Osteoblast (primary cell): ENCODE measurements at regions not wholly inside any gene's neighbourhood (a gene's known extent, or its start where the extent isn't known, plus 50 kb on each side); places are given as distances from the start of the nearest gene placed in this dataset.
A peak's percentile ranks its signal among the peaks of the same experiment; 100 is the strongest.

Experiments
- DNase-seq: peaks from one replicate; pipeline ENCODE4 v3.0.0; 2011; ENCODE audit warnings: low spot score, mixed read lengths; ENCODE audit not compliant: insufficient read length; ENCODE audit errors: missing footprints
- H2AFZ ChIP-seq: 2 replicates; pipeline ENCODE4 v1.6.0; 2011; ENCODE audit warnings: mild to moderate bottlenecking, low read length
- H3K27ac ChIP-seq: 2 replicates; pipeline ENCODE4 v1.5.1; 2011; ENCODE audit warnings: mild to moderate bottlenecking, low read depth, low read length, moderate library complexity
- H3K27me3 ChIP-seq: 2 replicates; pipeline ENCODE4 v1.6.0; 2012; ENCODE audit warnings: mild to moderate bottlenecking, control low read depth, inconsistent platforms, low read length, moderate library complexity; ENCODE audit not compliant: insufficient read depth
- H3K36me3 ChIP-seq: 2 replicates; pipeline ENCODE4 v1.5.1; 2011; ENCODE audit warnings: mild to moderate bottlenecking, low read length, control low read depth, moderate library complexity; ENCODE audit not compliant: insufficient read depth
- H3K4me1 ChIP-seq: 2 replicates; pipeline ENCODE4 v1.5.1; 2011; ENCODE audit warnings: mild to moderate bottlenecking, low read length, control low read depth, moderate library complexity; ENCODE audit not compliant: insufficient read depth
- H3K4me2 ChIP-seq: 2 replicates; pipeline ENCODE4 v1.6.0; 2011; ENCODE audit warnings: mild to moderate bottlenecking, low read length; ENCODE audit not compliant: insufficient read depth
- H3K4me3 ChIP-seq: fragments of 200-600 bp; sonication (generic); 3 replicates; pipeline ENCODE4 v1.5.1; 2012; ENCODE audit warnings: mild to moderate bottlenecking, low read length, inconsistent platforms; ENCODE audit not compliant: insufficient read depth
- H3K79me2 ChIP-seq: 2 replicates; pipeline ENCODE4 v1.6.0; 2012; ENCODE audit warnings: mild to moderate bottlenecking, low read length, control low read depth, inconsistent platforms; ENCODE audit not compliant: insufficient read depth
- H3K9me3 ChIP-seq: 2 replicates; pipeline ENCODE4 v1.5.1; 2011; ENCODE audit warnings: low read depth, low read length, control low read depth
- H4K20me1 ChIP-seq: 2 replicates; pipeline ENCODE4 v1.6.0; 2012; ENCODE audit warnings: mild to moderate bottlenecking, low read length, control low read depth; ENCODE audit not compliant: insufficient read depth
- TF ChIP-seq, protein P1 (sequence below): IDR thresholded peaks from 2 replicates; pipeline ENCODE4 v1.5.1; 2011; ENCODE audit warnings: mild to moderate bottlenecking, low read depth, low read length, moderate library complexity; ENCODE audit errors: extremely low read depth

DNA sequence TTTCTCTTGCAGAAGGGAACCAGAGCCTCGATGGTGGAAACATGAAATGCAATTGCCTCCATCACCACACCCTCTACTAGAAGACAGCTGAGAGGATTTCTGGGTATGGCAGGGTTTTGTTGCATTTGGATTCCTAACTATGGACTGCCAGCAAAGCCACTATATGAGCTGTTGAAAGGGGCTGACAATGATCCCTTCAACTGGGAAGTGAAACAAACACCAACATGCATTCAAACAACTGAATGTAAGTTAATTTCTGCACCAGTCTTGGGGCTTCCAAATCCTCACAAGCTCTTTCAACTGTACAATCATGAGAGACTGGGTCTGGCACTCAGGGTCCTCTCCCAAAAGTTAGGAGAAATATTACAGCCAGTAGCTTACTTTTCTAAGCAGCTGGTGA lies 116.7 kb upstream of the PLCL2 start:
- Histone ChIP-seq H4K20me1 (no peaks in the 10 kb centered on the region), H3K79me2 (no peaks in the 10 kb centered on the region), H3K27me3 (no peaks in the 10 kb centered on the region), H3K27ac (no peak overlapping the region), H3K4me1 (no peaks in the 10 kb centered on the region), H3K36me3 (no peaks in the 10 kb centered on the region), H2AFZ (no peak overlapping the region), H3K9me3 (no peaks in the 10 kb centered on the region), H3K4me3 (no peak overlapping the region), H3K4me2 (no peak overlapping the region)
- no peak for DNase-seq
- TF ChIP-seq, protein P1, sequence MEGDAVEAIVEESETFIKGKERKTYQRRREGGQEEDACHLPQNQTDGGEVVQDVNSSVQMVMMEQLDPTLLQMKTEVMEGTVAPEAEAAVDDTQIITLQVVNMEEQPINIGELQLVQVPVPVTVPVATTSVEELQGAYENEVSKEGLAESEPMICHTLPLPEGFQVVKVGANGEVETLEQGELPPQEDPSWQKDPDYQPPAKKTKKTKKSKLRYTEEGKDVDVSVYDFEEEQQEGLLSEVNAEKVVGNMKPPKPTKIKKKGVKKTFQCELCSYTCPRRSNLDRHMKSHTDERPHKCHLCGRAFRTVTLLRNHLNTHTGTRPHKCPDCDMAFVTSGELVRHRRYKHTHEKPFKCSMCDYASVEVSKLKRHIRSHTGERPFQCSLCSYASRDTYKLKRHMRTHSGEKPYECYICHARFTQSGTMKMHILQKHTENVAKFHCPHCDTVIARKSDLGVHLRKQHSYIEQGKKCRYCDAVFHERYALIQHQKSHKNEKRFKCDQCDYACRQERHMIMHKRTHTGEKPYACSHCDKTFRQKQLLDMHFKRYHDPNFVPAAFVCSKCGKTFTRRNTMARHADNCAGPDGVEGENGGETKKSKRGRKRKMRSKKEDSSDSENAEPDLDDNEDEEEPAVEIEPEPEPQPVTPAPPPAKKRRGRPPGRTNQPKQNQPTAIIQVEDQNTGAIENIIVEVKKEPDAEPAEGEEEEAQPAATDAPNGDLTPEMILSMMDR: no peak

DNA sequence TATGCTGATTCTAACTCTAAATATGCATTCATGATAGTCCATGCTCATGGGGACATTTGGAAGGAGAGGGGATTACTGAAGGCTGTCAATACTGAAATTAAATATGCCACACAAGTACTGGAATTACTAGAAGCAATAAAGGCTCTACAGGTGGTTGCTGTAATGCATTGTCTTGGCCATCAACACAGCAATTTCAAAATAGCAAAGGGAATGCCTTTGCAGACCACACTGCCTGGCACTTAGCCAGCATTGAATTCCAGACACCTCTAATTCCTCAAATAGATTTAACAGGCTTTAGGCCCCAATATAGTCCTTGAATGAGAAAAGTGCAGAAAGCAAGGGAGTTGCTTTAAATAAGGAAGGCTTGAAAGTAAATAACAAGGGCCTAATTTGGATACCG lies 115.8 kb upstream of the PLCL2 start:
- Histone ChIP-seq H3K4me1 (no peaks in the 10 kb centered on the region), H3K79me2 (no peaks in the 10 kb centered on the region), H3K36me3 (no peaks in the 10 kb centered on the region), H3K4me2 (no peak overlapping the region), H3K4me3 (no peak overlapping the region), H3K9me3 (no peaks in the 10 kb centered on the region), H2AFZ (no peak overlapping the region), H3K27ac (no peak overlapping the region), H3K27me3 (no peaks in the 10 kb centered on the region), H4K20me1 (no peaks in the 10 kb centered on the region)
- no peak for DNase-seq
- TF ChIP-seq, protein P1: no peak

DNA sequence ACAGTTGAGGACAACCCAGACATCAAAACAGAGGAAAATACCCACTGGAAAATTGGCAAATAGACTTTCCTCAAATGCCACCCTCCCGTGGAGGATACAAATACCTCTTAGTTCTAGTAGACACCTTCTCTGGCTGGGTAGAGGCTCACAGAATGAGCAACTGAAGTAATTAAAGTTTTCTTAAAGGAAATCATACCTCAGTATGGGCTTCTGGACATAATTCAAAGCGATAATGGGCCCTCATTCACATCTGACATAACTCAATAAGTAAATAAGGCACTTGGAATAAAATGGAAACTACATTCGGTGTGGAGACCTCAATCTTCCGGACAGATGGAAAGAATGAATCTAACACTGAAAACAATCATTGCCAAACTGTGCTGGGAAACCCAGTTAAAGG lies 115.2 kb upstream of the PLCL2 start:
- TF ChIP-seq, protein P1: no peak
- no peaks in the 10 kb centered on the region for H3K79me2 ChIP-seq
- no peaks in the 10 kb centered on the region for H4K20me1 ChIP-seq
- H3K4me1 ChIP-seq: no peaks in the 10 kb centered on the region
- no peak overlapping the region for H2AFZ ChIP-seq
- no peak overlapping the region for H3K27ac ChIP-seq
- no peaks in the 10 kb centered on the region for H3K9me3 ChIP-seq
- no peaks in the 10 kb centered on the region for H3K36me3 ChIP-seq
- H3K4me3 ChIP-seq: no peak overlapping the region
- peak; percentile 53 for DNase-seq
- no peak overlapping the region for H3K4me2 ChIP-seq
- no peaks in the 10 kb centered on the region for H3K27me3 ChIP-seq

DNA sequence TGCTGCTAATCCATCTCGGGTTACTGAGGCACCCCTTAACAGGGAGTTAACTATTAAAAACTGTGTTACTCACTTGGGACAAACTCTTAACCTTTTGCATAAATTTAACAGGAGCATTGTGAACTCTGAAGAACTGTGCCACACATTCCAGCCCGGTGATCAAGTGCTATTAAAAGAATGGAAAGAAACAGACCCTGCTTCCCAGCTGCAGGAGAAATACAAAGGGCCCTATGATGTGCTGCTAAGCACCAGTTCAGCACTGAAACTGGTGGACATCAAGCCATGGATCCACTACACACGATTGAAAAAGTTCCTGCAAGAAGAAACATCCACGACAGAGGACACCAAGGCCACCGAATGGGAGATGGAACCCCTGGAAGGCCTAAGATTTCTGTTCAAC lies 114.7 kb upstream of the PLCL2 start:
- Histone ChIP-seq H3K27me3 (no peaks in the 10 kb centered on the region), H3K36me3 (no peaks in the 10 kb centered on the region), H2AFZ (no peak overlapping the region), H3K4me1 (no peaks in the 10 kb centered on the region), H4K20me1 (no peaks in the 10 kb centered on the region), H3K4me2 (no peak overlapping the region), H3K27ac (no peak overlapping the region), H3K4me3 (no peak overlapping the region), H3K79me2 (no peaks in the 10 kb centered on the region), H3K9me3 (no peaks in the 10 kb centered on the region)
- TF ChIP-seq, protein P1: no peak
- peak; percentile 69 for DNase-seq
